Bone marrow (tissue), 2 donors: ENCODE measurements at regions not wholly inside any gene's neighbourhood (a gene's known extent, or its start where the extent isn't known, plus 50 kb on each side); places are given as distances from the start of the nearest gene placed in this dataset.
"Not testable (repeated sequence)": the region's sequence is repeated elsewhere in the genome, so short reads cannot be mapped to it uniquely, and the experiment has no call there.

ENCODE experiments used
- DNase-seq, 2 donors: peaks; one replicate each; lab custom pipeline; 2025; lab: John Stamatoyannopoulos, UW

- no peak for DNase-seq
Observed at GRCh38 chr5:126138281-126138931, 284.8 kb upstream of the GRAMD2B start.

DNA sequence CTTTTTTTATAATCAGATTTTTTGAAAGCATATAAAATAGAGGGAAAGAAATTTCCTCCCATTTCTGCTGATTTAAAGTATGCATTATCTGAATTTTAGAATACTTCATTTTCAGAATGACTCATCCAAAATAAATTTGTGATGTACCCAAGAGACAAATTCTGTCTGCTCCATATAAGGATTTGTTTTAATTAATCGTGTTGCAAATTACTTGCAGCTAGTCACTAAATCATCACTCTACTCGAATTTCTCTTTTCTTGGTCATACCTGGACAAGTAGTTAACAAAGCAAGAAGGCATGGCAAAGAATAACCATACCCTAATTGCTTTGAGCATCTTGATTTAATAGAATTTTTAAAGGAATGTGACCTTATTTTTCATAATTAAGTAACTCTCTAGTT is 284.1 kb upstream of the GRAMD2B start:
- no peak for DNase-seq

DNA sequence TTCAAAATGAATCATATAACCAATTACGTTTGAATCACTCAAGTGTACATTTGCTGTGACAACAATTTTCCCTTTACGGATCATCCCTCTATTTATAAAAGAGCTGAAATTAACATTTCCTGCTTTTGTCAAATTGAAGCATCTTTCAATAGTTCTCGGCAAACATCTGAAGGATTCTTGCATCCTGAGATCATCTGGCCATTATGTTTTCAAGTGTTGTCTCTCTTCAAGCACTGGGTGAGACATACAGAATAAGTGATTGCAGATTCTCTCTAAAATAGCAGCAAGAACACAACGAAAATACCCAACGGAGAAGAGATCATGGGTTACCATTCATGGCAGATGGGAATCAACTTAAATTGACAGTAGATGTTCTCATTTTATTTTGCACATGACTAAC is 283.4 kb upstream of the GRAMD2B start:
- no peak for DNase-seq

DNA sequence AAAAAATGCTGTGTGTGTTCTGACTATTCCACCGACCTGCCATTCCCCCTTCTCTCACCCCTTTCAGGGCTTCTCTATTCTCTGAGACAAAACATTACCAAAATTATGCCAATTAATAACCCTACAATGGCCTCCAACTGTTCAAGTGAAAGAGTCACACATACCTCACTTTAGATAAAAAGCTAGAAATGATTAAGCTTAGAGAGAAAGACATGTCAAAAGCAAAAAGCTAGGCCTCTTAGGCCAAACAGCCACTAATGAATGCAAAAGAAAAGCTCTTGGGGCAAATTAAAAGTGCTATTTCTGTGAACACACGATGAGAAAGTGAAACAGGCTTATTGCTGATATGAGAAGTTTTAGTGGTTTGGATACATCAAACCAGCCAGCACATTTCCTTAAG is 279.6 kb upstream of the GRAMD2B start:
- no peak for DNase-seq

- DNase-seq, result not testable (repeated sequence)
Observed at GRCh38 chr5:126150319-126150718, 272.9 kb upstream of the GRAMD2B start.

GRCh38 chr5:126155298-126155697 is 267.9 kb upstream of the GRAMD2B start:
- DNase-seq, result not testable (repeated sequence)

DNA sequence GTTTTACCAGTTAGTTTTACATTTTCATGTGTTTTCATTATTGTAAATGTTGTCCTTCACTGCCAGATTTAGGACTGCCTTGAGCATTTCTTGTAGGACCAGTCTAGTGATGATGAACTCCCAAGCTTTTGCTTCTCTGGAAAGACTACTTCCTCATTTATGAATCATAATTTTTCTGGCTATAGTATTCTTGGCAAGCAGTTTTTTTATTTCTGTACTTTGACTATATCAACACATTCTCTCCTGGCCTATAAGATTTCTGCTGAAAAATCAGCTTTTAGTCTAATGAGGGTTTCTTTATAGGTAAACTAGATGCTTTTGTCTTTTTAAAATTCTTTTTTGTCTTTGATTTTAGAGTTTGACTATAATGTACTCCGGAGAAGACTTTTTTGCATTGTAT is 256.8 kb upstream of the GRAMD2B start:
- no peak for DNase-seq

GRCh38 chr5:126168785-126169184 is 254.4 kb upstream of the GRAMD2B start:
- DNase-seq, result no peak

DNA sequence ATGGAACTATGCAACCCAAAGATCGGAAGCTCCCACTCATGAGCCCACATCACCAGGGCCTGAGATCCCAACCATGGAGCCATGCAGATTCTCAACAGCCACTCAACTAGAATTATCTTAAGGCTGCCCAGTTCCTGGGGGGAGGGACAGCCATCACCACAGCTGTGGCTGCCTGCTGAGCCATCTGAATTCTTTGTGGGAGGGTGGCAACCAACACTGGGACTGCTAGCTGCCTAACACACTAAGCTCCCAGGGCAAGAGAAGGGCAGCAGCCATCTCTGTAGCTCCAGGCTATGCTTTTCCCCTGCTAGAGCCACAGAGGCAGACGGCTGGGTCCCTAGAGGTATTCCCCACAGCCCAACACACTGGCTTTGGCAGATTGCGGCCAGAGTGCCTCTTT is 251.3 kb upstream of the GRAMD2B start:
- no peak for DNase-seq

DNA sequence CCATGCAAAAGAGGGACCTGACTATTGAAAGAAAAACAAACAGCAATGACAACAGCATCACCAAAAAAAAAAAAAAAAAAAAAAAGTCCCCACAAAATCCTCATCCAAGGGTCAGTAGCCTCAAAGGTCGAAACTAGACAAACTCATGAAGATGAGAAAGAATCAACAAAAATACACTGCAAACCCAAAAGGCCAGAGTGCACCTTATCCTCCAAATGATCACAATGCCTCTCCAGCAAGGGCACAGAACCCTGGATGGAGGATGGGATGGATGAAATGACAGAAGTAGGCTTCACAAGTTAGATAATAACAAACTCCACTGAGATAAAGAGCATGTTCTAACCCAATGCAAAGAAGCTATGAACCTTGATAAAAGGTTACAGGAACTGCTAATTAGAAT is 250.4 kb upstream of the GRAMD2B start:
- DNase-seq, result no peak

DNA sequence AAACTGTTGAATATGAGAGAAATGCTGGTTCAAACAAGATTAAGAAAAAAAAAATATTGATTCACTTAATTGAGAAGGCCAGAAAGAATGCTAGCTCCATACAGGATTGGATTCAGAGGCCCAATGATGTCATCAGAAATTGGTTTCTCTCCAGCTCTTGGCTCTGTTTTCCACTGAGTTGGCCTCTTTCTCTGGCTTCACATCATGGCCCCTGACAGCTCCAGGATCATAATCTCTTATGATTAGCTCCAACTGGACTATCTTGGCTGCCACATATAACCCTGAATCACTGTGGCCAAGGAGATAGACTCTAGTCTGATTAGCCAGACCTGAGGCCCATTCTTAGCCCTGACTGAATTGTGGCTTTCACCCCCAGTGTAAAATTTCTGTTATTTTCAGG is 244.7 kb upstream of the GRAMD2B start:
- no peak for DNase-seq

DNA sequence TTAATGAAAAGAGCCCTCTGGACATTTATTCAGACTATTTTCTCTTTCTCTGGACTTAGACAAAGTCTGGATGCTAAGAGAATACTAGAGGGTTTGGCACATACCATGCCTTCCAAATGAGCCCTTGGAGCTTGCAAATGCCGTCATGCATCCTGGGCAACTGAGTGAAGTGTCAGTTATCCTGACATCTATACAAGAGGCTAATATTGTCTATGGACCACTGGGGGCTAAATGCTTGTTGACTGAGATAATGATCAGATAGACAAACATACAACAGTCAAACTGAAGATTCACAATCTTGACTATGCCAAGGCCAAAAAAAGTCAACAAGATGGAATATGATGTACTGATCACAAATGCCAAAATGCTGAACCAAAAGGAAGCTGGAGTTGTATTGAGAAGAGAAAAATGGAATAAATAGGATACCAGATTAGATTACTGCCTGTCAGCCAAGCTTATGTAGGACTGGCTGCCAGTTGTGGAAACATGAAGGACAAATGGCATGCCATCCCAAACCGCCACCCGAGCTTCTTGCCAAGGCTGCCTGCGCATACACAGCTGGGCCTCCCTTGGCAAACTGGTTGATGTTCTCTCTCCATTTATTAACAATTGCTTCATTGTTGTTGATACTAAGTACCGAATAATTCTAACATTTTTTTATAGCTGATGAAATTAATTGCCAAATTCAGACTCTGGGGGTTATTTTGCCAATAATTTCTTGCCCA is 240.1 kb upstream of the GRAMD2B start:
- no peak for DNase-seq

DNA sequence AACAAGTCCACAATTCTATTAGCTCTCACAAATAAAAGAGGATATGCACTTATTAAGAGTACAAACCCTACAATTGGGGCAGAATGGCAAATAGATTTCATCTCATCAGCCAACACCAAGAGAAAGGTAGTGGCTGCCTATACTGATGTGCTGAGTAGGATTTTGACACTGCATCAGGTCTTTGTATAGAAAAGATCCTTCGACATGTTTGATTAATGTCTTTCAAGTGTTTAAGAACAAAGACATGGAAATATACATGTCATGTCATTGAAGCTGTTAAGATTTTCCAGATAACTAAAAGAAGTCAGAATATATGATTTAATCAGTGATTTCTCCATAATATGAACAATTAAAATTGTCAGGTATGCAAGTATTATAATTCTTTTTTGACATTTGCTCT is 238.7 kb upstream of the GRAMD2B start:
- DNase-seq, result no peak

- DNase-seq, result no peak
Observed at GRCh38 chr5:126186210-126186609, 237.0 kb upstream of the GRAMD2B start.

DNA sequence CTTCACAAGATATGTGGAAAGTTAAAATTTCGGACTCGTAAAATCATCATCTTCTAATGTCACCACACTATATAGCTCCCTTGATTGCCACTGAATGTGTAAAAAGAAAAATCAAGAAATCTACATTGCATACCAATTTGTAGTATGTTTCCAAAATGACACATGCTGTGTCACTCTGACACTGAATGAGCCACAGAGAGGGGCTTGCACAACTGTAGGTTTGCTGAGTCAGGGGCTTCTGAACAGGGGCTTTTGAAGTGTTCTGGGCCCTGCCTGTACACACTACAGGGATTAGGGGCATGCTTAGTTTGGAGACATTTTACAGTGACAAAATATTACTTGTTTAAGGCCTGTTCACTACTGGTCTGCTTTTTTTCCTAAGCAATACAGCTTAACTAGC is 234.4 kb upstream of the GRAMD2B start:
- no peak for DNase-seq

DNA sequence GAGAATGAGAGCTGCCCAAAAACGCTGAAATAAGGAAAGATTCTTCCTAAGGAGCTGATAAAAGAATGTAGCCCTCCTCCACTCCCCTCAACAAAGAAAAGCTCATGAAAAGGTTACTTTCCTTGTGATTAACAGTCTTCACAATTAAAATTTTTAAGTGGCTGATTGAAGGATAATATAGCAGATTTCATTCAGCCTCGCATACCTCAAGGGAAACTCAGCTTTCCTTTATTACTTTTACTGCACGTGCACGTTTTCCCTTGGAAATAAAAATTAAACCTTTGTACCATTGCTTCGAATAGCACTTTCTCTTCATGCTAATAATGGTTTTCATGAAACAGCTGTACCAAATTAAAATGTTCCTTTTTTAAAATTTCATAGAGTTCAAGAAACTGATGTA is 234.0 kb upstream of the GRAMD2B start:
- no peak for DNase-seq

DNA sequence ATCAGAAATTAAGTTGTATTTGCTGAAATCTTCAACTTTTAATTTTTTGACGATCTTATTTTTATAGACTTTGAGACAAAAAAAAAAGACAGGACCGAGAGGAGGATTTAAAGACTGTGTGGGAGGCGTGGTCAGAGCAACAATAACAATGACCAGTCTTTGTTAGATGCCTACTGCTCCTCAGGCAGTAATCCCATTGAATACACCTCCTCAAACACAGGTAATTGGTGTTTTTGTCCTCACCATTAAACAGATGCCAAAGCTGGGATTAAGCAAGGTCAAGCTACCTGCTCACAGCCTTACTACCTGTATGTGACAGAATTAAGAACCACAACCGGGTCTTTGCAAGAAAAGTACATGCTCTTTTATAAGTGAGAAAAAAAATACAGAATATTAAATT is 233.3 kb upstream of the GRAMD2B start:
- DNase-seq, result no peak

DNA sequence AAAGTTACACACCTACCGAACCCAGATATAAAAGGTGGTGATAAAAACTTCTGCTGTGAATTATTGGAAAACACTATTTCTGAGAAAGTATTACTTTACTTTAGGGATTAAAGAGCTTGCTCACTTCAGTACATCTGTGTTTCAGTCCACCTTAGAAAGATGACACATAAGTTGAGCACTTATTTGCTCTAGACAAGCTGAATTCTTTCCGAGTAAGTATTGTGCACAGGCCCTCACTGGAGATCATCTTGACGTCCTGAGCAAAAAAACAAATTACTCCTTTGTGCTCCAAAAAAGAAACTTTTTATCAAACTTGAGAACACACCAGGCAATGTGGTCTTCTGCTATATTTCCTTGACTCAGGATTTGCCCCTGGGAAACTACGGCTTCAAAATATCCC is 231.0 kb upstream of the GRAMD2B start:
- DNase-seq, result no peak

DNA sequence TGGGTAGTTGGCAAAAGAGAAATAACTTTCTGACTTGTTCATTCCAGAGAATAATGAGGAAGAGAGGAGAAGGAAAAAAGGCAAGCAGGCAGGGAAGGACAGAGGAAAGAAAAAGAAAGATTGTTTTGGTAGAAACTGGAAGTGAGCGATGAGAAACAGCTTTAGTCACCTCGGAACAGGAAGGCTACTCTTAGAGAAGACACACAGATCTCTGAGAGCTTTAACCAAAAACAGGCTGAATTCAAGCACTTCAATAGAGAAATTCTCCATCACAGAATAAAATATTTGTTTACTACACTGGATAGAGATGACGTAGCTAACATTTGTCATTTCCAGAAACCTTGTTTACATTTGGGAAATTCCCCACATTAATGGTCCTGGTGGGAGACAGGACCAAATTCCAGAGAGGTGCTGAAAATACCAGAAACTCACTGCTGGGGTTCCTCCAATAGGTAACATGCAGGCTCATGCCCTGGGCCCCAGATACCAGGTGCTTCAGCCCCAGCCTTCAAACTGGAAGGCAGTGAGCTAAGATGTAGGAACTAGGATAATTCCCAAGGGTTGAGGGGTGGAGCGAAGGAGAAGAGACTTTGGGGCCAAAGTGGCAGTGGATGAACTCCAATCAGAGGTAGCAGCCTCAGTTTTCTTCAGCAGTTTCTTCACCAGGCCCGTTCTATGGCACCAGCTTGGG is 227.7 kb upstream of the GRAMD2B start:
- no peak for DNase-seq

DNA sequence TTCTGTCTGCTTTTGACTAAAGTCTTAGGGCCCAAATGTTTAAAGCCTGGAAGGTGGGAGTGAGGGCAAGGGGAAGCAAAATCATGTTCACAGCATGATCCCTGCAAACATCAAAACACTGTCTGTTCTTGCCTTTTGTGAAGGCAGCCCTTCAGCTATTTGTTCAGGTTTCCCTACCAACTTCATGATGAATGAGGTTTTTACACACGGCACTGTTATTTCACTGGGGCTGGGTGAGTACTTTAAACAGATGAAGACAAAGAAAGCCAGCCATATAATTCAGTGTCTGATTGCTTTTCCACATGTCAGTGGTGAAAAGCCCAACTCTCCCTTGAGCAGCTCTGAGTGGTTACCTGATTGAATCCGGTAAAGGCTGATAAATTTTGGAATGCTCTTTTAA is 224.7 kb upstream of the GRAMD2B start:
- no peak for DNase-seq

DNA sequence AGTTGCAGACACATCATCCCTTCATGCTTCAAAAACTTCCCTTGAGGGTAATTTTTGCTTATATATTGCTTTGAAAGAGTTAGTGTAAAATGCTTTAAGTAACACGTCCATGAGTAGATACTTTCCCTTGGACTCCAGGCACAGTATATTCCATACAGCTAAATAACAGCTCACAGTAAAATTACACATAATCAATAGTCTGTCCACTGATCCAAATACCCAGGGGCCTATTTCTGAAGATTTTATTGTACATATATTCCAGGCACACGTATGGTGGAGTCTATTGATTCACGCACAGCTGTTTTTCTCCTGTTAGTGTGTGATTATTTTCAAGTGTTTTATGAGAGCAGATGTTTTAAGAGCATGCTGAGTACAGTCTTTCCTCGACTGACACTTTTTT is 223.7 kb upstream of the GRAMD2B start:
- DNase-seq, result no peak

DNA sequence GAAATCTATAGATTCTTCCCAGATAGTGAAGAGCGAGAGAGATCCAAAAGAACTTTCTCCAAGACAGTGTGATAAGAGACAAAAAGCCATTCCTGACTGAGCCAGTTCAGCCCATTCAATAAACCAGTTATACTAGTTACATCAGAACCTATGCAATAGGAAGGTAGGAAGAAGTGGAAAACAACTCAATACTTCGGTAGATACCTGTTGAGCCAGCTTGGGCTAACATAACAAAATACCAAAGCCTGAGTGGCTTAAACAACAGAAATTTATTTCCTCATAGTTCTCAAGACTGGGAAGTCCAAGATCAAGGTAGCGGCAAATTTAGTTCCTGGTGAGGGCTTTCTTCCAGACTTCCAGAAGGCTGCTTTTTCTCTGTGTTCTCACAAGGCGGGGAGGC is 214.5 kb upstream of the GRAMD2B start:
- DNase-seq, result no peak

- no peak for DNase-seq
Observed at GRCh38 chr5:126210955-126211354, 212.3 kb upstream of the GRAMD2B start.
